Suprapubic skin (tissue), 3 donors: ENCODE measurements at regions not wholly inside any gene's neighbourhood (a gene's known extent, or its start where the extent isn't known, plus 50 kb on each side); places are given as distances from the start of the nearest gene placed in this dataset.

Experiments used
- EP300 ChIP-seq: sonication (generic); formaldehyde crosslinking; IDR thresholded peaks from one replicate; pipeline ENCODE4 v1.6.1; 2017; ENCODE audit warnings: antibody characterized with exemption
- TF ChIP-seq, protein P1 (sequence below), 2 donors: fragments of 200-600 bp in 1 of 2; fragments of 450-650 bp in 1 of 2; sonication (generic) in 1 of 2; IDR thresholded peaks; one replicate each; pipeline ENCODE4 v1.5.1; 2016 to 2019; ENCODE audit warnings: antibody characterized with exemption in 2 of 2, mild to moderate bottlenecking in 1 of 2, moderate library complexity in 1 of 2

GRCh38 chr11:114836161-114836560, 157.8 kb downstream of the NXPE2 start:
- TF ChIP-seq EP300, result no peak
- TF ChIP-seq, protein P1, sequence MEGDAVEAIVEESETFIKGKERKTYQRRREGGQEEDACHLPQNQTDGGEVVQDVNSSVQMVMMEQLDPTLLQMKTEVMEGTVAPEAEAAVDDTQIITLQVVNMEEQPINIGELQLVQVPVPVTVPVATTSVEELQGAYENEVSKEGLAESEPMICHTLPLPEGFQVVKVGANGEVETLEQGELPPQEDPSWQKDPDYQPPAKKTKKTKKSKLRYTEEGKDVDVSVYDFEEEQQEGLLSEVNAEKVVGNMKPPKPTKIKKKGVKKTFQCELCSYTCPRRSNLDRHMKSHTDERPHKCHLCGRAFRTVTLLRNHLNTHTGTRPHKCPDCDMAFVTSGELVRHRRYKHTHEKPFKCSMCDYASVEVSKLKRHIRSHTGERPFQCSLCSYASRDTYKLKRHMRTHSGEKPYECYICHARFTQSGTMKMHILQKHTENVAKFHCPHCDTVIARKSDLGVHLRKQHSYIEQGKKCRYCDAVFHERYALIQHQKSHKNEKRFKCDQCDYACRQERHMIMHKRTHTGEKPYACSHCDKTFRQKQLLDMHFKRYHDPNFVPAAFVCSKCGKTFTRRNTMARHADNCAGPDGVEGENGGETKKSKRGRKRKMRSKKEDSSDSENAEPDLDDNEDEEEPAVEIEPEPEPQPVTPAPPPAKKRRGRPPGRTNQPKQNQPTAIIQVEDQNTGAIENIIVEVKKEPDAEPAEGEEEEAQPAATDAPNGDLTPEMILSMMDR (IDR thresholded peaks at IDR 0.05), result no peak
